NCI-H1694 treated with DMSO at 0.1 percent for 48 hours (cell line): ENCODE measurements at regions not wholly inside any gene's neighbourhood (a gene's known extent, or its start where the extent isn't known, plus 50 kb on each side); places are given as distances from the start of the nearest gene placed in this dataset.

ENCODE experiments used
- DNase-seq: peaks from one replicate; lab custom pipeline; 2025; lab: John Stamatoyannopoulos, UW

DNA sequence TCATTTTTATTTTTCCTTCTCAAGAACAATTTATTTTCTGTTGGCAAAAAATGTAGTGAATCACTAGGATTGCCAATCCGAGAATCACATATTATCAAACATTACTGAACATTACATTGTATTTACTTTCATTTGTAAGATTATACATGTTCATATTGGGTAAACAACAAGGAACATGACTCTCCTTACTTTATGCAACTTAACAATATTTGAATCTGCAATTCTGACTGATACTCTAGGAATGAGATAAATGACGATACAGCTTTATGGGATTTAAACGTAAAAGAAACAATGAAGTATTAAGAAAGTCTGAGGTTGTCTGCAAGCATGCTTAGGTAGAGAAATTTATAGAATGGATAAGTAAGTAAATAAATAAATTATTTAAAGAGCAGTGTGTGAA is 2302.9 kb downstream of the MAT2B start:
- DNase-seq = no peak

DNA sequence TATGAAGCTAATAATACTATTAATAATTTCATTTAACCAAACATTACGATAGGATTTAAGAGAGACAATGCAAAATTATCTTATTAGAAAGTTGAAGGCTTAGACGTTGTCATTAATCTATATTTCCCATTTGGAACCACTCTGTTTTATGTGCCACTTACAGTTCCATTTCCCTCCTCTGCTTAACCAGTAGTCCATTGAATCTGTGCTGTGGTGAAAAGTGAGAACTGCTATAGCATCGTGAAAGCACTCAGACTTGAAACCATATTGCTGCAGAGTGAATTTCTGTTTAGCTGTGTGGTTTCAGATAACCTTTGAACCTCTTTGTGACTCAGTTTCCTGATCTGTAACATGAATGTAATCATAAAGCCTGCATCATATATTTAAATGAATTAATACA is 2304.5 kb downstream of the MAT2B start:
- no peak for DNase-seq

DNA sequence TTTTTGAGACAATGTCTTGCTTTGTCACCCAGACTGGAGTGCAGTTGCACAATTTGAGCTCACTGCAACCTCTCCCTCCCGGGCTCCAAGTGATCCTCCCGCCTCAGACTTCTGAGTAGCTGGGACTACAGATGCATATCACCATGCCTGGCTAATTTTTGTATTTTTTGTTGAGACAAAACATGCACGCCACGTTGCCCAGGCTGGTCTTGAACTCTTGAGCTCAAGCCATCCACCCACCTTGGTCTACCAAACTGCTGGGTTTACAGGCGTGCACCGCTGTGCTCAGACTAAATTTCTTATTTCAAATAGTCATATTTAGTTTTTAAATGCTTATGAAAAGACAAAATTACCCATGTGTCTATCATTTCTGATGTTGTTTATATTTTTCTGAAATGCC is 2324.1 kb downstream of the MAT2B start:
- no peak for DNase-seq

DNA sequence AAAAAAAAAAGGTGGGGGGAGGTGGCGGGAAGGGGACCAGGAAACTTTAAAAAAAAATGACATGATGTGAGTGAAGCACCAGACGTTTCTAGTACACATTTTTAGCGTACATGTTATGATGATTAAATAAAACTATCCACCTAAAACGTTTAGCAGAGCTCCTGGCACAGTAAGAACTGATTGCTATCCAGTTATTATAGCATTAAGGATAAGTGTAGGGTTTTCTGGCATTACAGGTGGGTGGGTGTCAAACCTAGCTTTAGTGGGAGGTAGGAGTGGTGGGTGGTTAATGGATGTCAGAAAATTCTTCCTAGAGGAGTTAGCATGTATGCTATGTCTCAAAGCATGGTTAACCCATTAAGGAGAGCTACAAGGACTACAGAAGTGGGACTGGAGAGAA is 2329.5 kb downstream of the MAT2B start:
- DNase-seq = no peak

DNA sequence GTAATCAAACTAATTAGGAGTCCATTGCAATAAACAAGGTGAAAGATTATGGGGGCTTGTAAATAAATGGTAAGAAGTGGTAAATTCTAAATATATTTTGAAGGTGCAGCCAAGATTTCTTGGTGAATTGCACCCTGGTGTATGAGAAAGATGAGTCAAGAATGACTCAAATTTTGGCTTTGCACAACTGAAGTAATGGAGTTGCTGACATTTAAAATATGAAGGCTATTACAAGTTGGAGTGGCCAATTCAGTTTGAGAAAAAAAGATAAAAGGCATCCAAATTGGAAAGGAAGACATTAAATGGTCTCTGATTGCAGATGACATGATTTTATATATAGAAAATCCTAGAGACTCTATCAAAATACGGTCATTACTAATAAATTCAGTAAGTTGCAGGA is 2330.6 kb downstream of the MAT2B start:
- no peak for DNase-seq

DNA sequence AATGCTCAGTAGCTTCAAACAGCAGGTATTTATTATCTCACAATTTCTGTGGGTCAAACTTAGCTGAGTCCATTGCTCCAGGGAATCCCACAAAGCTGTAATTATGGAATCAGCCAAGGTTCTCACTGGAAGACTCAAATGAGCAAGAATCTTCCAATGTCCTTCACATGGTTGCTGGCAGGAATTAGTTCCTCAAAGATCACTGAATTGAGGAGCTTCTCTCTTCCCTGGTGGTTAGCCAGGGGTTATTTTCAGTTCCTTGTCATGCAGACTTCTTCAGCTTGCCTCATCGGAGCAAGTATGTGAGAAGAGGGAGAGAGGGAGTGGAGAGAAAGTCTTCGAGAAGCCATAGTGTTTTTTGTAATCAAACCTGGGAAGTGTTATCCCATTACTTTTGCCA is 2331.9 kb downstream of the MAT2B start:
- no peak for DNase-seq

DNA sequence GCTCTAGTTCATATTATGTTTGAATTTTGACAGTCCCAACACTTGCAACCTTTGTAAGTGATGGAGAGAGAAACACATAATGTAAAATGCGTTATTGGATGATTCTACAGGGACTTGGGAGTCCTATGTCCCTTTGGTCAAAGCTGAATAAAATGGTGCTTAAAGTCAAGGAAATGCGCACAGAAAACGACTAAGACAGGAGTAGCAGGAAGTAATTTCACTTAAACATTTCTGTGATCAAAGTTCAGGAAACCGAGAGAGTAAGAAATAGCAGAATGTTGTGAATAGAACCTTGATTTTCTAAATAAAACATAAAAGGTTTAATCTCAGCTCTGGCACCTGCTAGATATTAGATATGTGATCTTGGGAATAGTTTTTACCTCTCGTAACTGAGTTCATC is 2339.2 kb downstream of the MAT2B start:
- no peak for DNase-seq

DNA sequence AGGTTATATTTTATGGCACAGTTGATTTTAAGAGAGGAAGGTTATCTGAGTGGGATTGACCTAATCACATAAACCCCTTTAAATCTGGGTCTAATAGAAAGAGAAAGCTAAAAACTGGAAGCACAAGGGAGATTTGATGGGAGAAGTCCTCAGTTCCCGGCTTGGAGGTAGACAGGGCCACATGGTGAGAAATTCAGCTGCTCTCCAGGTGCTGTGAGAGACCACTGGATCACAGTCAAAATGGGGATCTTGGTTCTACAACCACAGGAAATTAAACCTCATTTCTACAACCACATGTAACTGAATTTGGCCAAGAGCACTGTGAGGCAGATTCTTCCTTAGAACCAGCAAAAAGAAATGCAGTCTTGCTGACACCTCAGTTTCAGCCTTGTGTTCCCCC is 2352.7 kb downstream of the MAT2B start:
- no peak for DNase-seq

- no peak for DNase-seq
Observed at GRCh38 chr5:165859251-165859650, 2353.8 kb downstream of the MAT2B start.

DNA sequence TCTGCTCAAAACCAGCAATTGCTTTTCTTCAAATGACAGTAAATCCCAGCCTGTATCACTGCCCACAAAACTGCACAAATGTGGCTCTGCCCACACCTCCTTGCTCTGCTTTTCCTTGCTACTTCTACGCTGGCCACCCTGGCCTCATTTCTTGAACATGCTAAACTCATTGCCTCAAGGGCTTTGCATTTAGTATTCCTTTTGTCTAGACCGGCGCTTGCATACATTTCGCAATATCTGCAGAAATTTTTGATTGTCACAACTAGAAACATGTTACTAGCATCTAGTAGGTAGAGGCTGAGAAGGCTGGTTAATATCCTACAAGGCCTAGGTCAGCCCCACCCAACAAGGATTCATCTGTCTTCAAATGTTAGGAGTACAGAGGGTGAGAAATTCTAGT is 2357.8 kb downstream of the MAT2B start:
- no peak for DNase-seq

DNA sequence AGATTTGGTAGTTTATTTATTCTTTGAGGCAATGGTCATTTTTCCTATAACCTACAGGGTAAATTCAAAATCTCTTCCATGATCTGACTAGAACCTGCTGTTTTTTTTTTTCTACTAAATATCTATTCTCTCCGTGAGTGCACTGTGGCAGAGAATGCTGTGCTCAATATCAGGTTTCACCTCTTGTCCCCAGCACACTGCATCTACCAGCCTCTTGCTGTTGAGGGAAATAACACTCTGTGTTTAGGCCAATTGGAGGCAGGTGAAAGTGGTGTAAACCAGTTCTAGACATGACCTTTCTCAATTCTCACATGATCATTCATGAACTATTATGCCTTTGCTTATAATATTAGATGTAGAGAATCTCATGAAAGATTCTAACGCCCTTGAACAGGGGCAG is 2365.9 kb downstream of the MAT2B start:
- DNase-seq = no peak

GRCh38 chr5:165874851-165875250 is 2369.4 kb downstream of the MAT2B start:
- no peak for DNase-seq

DNA sequence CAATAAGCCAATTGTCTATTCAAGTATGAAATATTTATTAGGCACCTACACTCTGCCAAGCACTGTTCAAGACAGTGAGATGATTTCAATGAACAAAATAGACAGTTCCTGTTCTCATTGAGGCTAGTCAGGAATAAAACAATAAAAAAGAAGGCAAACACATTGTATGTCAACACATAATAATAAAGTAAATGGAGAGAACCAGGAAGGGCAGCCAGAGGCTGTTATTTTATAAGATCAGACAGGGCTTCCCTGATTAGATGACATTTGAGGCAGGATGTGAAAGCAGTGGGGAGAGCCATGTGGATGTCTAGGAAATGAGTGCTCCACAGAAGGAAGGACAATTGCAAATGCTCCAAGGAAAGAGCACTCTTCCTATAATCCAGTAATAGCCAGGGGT is 2371.1 kb downstream of the MAT2B start:
- no peak for DNase-seq

GRCh38 chr5:165877475-165877874 is 2372.1 kb downstream of the MAT2B start:
- DNase-seq = no peak

DNA sequence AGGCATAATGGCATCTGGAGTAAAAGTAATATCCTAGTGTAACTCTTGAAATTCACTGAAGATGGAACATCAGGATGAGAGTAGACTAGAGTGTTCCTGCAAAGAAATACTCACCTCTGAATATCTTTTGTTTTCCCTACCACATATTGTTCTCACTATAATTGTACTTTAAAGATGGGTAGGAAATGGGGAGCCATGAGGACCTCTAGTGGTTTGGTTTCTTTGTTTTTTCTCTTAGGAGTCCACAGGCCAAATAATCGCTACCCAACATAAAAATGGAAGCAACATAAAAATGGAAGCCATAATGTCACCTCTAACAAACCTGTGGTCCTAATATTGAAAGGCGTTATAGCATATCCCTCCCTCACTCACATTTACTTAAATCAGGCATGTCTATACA is 2375.8 kb downstream of the MAT2B start:
- DNase-seq = no peak

DNA sequence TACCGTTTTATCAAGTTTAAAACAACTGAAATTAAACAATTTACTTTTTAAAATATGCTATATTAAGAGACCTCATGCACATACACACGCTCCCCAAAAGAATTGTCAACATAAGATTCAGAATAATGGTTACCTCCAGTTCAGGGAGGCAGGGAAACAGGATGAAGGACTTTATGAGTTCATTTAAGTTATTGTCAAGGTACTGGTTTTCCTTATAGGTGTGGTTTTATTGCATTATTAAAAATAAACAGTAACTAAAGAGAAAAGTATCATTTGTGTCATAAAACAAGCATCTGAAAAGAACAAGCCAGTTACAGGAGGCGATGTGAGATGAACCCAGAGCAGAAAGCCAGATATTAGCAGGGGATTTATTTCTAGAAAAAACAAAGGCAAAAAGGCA is 2376.7 kb downstream of the MAT2B start:
- DNase-seq = no peak

DNA sequence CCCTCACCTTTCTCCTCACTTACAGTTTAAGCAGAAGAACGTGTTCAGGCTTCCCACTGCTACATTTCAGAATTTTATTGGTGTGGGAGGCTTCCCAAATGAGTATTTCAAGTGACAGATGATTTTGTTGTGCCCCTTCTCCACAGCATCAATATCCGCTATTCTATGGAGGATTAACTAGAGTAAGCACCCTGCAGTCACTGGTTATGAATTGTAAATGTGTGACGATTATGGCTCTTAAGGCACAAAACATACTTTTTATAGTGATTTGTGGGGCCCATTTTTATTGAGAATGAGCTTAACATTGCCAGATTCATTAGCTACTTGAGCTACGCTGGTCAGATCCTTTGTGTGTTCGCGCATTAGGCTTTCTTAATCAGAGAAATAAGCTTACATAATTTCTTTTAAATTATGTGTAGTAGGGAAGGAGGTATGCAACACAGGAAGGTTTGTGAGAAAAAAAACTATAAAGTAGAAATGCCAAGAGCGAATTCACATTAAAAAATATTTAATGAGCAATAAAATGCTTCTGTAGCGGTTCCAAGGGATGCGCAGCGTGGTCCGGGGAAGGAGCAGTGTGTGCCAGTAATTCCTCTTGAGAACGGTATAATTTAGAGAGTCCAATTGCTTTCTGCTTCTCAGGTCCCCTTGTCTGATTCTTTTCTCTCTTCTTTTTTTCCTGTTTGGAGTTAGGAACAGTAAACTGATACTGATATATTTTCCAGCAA is 2380.4 kb downstream of the MAT2B start:
- DNase-seq = no peak

DNA sequence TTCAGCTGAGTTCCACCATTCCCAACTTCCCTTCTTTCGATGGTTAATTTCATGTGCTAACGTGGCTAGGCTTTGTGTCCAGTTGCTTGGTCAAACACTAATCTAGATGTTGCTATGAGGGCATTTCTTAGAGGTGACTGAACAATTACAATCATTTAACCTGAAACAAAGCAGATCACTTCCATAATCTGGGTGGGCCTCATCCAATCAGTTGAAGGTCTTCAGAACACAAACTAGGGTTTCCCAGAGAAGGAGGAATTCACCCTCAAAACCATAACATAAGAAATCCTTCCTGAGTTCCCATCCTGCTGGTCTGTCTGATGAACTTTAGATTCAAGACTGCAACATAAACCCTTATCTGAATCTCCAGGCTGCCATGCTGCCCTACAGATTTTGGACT is 2381.7 kb downstream of the MAT2B start:
- DNase-seq = no peak

DNA sequence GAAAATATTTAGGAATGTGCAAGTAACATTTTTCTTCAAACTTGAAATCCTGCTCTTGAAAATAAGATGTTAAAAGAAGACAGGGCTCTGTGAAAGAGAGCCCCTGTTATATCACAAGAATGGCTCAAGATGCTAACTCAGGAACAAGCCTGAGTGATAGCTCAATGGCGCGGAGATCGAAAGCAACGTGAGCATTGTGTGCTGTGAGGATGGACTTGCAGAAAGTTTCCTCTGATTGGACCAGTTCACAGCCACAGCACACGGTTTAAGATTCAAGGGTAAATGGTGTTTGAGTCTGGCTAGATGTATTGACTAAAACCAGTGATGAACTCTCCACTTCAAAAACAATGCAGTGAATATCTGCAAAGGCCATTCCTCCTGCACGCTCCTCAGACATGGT is 2387.0 kb downstream of the MAT2B start:
- no peak for DNase-seq

- no peak for DNase-seq
Observed at GRCh38 chr5:165894916-165895315, 2389.5 kb downstream of the MAT2B start.

DNA sequence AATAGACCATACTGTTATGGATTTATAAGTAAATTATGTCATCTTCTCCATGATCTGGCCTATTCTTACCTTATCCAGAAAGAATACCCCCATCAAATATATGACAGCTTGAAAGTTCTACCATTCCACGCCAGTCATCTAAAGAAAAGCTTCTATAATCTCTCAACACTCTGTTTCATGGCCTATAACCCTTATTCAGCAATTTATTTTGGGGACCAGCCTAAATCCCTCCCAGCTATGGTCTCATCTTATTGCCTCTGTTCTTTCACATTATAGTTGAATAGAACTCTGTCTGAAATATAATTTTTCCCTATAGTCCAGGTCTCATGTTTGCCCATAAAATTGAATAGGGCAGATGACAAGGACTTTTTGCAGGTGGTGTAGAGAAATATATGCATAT is 2387.6 kb upstream of the WWC1 start:
- DNase-seq = no peak

DNA sequence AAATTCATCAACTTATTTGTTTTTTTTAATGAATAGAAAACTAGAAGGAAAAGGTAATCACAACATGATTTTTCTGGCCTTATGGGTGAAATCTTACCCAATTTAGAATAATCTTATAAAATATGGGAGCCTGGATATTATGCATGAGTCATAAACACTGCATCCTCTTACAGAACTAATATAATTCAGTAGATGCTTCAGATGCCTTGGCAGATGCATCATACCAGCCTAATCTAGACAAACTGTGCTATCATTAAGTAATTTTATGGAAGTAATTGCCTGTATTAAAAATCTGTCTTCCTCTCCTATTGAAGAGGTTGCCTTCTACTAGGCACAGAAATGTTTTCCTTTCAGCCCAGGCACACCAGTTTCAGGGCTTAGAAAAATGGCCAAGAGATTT is 2384.6 kb upstream of the WWC1 start:
- DNase-seq = no peak

DNA sequence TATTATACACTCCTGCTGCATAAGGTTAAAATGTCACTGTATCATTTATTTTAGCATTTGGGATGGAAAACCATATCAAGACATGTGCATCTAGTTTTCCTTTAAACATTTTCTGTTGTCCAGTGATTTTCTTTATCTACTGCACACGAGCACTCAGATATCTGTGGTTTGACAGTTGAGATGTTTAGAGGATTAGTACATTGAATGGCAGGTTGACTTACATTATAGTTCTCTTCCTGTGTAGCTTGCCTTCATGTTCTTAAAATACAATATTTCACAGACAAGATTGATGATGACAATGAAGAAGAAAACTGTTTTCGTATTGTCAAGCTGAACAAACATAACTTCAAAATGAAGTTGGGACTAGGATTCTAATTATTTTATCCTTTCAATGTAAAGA is 2378.4 kb upstream of the WWC1 start:
- no peak for DNase-seq

- DNase-seq = no peak
Observed at GRCh38 chr5:165914456-165914855, 2377.0 kb upstream of the WWC1 start.

DNA sequence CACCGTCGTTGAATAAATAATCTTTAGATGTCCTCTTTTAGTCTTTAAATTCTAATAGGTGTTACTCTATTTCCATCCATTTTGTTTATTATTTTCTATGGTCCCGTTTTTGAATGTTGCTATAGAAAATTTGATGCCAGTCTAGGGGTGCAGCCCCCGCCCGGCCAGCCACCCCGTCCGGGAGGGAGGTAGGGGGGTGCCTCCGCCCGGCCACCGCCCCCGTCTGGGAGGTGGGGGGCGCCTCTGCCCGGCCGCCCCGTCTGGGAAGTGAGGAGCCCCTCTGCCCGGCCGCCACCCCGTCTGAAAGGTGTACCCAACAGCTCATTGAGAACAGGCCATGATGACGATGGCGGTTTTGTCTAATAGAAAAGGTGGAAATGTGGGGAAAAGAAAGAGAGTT is 2372.2 kb upstream of the WWC1 start:
- no peak for DNase-seq
